Skeletal muscle cell (primary cell): ENCODE measurements at regions not wholly inside any gene's neighbourhood (a gene's known extent, or its start where the extent isn't known, plus 50 kb on each side); places are given as distances from the start of the nearest gene placed in this dataset.
"Not testable (repeated sequence)": the region's sequence is repeated elsewhere in the genome, so short reads cannot be mapped to it uniquely, and the experiment has no call there.

Experiments used
- DNase-seq: peaks from one replicate; pipeline ENCODE4 v3.0.0-alpha.2; 2010; ENCODE audit warnings: low read depth
- H3K4me3 ChIP-seq: 2 replicates; pipeline ENCODE4 v1.5.1; 2011; ENCODE audit warnings: low read depth, mild to moderate bottlenecking, control low read depth, low read length, moderate library complexity

DNA sequence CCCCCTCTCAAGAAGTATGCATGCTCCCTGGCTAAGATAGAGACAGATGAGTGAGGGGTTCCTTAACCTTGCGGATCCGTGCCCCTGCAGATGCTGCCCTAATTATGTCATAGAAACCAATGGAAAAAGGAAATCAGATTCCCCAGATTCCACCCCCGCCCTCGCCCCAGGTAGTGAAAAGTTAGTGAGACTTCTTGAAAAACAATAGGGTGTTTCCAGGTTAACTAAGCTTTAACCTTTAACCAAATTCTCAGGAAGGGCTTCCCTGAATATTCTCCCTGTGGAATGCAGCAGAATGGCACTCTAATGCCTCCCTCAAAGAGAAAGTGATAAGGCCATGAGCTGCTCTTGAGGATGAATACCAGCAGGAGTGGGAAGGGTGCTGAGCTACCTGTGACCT is 116.0 kb upstream of the RANBP3L start:
- no peak for DNase-seq

DNA sequence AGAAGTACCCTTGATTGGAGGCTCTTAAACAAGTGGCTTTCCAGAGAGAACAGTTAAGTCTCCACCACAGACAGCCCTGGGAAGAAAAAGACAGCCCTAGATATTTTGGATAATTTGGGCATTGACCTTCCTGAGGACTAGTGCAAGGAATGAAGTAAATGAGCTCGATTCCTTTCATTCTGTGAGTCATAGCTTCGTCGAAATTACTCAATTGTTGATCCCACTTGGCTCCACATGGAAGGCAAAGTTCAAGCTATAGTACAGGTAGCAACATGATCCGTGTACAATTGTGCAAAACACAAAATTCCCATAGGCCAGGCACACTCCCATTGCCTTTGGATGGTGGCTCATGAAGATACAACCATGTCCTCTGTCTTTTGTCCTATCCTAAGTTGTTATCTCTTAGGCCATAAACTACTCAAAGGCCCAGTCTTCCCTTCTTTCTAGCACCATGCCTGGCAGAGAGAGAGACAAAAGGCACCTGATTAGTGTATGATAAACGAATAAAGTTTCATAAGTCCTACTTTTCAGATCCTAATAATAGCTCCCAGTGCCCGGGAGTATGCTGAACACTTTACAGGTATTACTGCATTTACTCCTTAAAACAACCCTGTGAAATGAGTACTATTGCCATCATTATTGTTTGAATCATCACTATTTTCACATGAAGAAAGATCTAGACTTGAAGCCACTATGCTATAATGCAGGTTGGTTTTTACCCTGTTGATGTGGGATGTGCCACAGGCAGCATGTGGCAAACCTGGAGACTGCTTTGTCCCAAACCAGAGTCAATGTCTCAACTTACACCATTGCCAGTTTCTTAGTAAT is 116.7 kb upstream of the RANBP3L start:
- no peak overlapping the region for H3K4me3 ChIP-seq
- DNase-seq: no peak

More for the DNA sequence above, 116.0 kb upstream of the RANBP3L start:
- H3K4me3 ChIP-seq: no peak overlapping the region

DNA sequence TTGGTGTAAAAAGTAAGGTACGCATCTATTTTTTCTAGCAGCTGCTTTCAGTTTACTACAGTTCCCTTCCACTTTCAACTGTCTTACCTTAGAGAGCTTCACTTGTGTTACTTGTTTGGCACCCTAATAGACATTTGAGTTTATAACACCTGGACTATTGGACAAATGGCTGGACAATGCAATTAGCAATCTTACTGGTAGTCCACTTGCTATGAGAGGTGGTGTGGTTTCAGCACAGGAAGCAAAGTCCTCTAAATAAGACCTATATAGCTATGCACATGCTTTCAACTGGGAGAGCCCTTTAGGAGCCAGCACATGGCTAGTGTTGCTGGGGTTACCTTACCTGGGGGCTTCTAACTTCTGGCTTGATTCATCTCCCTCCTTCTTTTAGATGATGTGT is 119.6 kb upstream of the RANBP3L start:
- H3K4me3 ChIP-seq: no peak overlapping the region
- no peak for DNase-seq

DNA sequence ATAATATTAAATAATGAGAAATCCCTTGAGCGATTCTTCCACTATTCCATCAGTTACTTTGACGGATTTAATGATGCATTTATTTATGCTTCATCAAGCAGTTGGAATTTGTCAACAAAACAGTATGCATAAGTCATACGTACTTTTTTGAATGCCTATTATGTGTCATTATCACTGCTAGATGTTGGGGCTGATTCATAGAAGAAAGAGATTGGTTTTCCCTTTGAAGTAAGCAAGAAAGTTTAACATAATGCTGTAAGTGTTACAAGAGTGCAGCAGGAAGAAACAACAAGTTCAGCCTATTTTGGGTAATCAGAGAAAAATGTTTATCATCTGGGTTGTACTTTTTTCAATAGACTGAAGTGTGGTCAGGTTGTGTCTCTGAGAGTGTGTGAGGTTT is 121.2 kb upstream of the RANBP3L start:
- no peak overlapping the region for H3K4me3 ChIP-seq
- DNase-seq: no peak

DNA sequence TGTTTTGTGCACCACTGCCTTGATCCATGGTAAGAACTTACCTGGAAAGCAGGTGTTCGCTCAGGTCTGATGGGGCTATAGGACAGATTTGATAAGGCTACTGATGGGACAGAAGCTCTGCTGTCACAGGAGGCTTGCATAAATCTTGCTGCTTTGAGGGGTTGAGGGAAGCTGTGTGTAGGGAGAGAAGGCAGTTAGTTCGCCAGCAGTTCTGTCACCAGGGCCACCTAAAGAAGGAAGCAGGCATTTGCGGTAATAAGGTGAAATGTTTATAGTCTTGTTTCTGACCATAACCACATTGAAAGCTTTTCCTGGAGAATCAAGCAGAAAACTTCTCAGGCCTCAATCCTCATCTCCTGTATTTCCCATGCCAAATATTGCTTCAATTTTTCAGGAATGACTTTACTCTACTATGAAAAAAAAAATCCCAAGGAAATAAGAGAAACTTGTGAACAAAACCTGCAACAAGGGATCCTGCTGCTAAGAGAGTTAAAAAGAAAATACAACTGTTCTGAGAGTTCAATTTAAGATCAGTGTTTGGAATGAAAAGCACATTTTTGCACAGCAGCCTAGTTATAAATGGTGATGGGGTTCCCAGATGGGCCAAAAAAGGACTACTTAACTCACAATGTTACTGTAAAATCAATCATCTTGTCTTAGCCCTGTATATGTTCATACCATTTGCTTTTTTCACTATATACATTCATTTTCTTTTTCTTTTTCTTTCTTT is 122.0 kb upstream of the RANBP3L start:
- H3K4me3 ChIP-seq: no peak overlapping the region
- no peak for DNase-seq

DNA sequence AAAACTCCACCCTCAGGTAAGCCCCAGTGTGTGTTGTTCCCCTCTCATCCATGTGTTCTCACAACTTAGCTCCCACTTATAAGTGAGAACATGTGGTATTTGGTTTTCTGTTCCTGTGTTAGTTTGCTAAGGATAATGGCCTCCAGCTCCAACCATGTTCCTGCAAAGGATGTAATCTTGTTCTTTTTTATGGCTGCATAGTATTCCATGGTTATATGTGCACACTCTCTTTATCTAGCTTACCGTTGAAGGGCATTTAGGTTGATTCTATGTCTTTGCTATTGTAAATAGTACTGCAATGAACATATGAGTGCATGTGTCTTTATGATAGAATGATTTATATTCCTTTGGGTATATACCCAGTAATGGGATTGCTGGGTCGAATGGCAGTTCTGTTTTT is 124.4 kb upstream of the RANBP3L start:
- not testable (repeated sequence) for H3K4me3 ChIP-seq, DNase-seq

DNA sequence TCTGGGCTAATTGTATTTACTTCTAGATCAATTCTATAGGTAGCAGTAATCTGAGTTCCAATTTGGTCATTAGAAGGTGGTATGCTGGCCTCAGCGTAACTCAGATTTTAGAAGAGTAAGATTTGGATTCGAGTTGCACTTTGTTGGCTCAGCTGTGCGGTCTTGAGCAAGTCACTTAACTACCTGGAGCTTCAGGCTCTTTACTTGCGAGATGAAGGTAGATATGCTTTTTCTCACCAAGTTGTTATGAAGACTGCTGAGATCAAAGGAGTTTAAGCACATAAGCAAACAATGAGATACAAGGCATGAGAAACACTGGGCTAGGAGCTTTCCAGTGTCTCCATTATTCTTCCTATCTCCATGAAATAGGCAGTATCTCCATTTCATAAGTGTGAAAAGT is 133.8 kb upstream of the RANBP3L start:
- no peak for DNase-seq

DNA sequence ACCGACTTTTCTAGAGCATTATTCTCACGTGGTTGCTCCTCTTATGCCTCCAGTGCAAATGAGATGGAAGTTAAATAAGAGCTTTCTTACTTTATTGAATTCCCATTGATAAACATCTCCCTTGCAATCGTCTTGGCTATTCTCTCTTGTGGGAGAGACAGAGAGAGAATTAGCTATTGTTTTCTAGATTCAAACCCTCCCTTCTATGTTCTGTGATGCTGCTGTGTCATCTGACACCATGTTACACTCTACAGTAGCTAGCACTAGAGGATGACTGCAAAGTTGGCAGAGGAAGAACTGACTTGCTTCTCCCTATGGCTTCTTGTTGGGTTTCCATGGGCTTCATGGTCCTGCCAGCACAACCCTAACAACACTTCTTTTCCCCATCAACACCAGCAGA is 134.6 kb upstream of the RANBP3L start:
- DNase-seq: no peak
- no peak overlapping the region for H3K4me3 ChIP-seq

More for the DNA sequence above, 133.8 kb upstream of the RANBP3L start:
- H3K4me3 ChIP-seq: no peak overlapping the region

DNA sequence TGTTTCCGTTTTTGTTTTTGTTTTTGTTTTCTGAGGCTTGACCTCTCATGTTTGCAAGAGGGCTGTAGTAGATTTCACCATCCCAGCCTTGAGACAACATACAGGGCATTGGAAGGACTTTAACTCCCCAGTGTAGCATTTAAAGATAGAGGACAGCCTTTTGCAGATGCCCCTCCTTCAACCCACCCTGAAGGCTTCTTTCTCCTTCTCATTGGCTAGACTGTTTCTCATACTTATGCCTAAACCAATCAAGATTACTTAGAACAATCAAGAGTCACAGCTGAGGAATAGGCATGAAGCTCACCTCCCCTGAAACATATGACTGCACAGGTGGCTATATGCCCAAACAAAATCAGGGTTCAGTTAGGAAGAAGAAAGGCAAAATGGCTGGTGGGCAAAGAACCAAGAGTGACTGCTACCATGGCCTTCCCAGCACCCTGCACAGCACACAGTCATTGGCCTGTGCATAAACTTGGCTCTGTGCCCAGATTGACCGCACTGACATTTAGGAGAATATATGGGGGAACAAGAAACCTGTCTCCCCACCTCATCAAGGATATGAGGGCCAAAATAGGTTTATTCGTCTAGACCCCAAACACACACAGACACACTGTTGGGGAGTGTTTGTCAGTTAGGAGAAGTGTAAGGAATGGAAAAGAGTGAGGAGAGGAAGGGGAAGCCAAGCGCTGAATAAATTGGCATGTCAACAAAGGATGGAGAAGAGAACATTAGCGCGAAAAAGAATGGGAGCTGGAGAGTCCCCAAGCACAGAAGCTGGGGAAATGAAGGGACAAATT is 137.3 kb upstream of the RANBP3L start:
- no peak overlapping the region for H3K4me3 ChIP-seq
- DNase-seq: no peak

DNA sequence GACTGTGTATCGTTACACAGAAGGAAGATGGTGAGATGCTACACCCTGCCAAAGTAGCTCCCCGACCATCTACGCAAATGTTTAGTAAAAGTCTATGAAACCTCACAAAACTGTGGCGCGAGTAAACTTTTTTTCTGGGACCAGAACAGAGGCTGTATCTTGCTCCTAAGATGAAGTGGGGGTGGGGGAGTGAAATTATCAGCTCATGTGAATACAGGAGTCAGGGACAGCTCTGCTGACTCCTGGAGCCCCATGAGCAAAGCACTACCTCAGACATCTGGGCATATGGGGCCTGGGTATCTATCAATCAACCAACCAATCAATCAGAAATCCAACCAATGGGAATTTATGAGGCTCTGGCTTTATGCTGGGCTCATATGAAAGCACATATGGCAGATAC is 138.6 kb upstream of the RANBP3L start:
- no peak for DNase-seq
- H3K4me3 ChIP-seq: no peak overlapping the region

DNA sequence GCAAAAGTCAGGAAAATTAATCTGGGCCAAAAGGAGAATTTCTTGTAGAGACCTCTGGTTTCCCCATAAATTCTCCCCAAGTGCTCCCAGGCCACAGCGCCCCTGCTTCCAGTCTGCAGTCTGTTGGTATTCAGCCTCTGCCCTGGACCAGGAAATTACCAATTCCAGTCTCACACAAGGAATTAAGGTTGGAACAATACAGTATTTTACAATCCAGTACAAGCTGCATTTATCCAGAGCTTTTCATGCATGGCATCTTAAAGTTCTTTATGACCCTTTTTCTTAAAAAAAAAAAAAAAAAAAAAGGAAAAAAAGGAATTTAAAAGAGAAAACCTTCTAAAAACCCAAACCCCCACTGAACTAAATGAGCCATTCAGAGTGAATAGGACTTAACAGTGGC is 139.6 kb upstream of the RANBP3L start:
- DNase-seq: no peak
- H3K4me3 ChIP-seq: no peak overlapping the region

DNA sequence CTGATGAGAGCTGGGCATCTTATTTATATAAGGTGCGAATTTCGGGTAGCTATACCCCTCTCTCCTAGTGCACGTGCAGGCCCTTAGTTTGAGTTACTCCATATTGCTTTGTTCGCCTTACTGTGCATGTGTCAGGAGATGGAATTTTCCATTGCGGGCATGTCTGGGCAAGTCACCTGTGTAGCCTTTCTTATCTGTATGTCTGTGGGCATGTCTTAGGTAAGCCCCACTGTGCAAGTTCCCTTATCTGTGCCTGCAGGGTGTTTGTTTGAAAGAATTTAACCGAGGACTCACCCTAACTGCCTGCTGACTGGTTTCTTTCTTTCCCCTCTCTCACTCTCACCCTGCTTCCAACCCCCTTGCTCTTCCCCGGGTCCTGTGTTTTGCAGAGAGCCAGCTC is 140.7 kb upstream of the RANBP3L start:
- no peak for DNase-seq
- H3K4me3 ChIP-seq: no peak overlapping the region

DNA sequence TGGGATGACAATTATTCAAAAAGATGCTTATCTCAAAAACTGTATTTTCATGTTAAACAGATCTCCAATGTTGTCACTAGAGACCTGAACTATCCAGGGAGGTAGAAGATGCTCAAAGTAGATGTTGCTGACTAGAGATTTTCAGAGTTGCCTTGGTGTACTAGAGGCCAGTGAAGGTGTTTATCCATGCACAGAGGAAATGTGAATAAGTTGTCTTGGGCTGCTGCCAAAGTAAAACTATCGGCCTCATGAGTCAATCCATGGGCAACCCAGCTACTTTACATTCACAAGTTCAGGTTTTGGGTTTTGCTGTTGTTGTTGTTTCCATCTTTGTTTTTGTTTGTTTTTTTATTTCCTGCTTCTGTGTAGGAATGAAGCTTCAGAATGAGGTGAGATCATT is 141.1 kb upstream of the RANBP3L start:
- H3K4me3 ChIP-seq: no peak overlapping the region
- peak; percentile 27 for DNase-seq

DNA sequence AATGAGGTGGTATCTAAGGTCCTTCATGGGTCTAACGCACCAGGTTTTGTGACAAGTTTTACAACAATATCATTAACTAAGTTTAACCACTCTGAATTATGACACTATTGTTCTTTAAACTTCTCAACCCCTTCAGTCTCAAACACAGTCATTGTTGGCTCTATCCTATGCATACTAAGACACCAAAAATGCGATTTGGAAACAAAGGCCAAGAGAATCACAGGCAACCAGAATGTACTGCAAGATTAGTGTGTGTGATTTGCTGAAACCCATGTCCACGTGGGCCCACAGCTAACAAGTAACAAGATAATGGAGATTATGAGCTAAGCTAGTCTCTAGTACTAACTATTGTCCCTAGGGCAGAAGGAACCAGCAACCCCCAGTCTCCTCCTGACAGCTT is 142.2 kb upstream of the RANBP3L start:
- no peak overlapping the region for H3K4me3 ChIP-seq
- no peak for DNase-seq

DNA sequence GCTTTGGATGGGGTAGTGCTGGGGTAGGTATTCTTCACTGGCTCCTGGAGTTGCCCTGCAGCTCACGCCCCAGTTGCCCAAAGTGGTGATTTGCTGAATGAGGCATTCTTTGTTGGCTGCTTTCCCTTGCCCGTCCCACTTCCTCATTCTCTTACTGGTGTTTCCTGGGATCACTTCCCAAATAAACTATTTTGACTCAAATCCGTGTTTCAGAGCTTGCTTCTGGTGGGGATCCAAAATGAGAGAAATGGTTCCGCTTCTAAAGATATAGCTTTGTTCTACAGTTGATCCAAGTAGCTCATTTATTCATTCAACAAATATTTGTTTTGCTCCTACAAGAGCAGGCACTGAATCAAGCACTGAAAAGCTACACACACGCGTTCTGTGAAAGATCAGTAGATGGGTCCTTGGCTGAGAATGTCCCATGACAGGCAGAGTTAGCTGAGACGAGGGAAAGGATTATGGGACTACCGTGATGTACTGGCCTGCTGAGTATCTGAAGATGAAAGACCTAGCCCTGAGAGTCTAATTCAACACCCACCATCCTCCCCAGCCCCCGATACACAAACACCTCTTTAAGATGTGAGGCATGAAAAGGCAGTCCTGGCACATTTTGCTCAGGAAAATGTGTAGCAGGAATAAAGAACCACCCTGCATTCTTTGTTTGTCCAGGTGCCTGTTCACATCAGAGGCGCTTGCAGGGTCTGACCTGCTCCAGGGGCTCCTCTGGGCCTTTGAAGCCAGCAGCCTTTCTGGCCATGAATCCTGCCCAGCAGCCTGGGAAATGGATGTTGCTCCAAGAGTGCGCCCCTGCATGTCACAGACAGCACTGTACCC is 143.1 kb upstream of the RANBP3L start:
- DNase-seq: no peak
- no peak overlapping the region for H3K4me3 ChIP-seq

DNA sequence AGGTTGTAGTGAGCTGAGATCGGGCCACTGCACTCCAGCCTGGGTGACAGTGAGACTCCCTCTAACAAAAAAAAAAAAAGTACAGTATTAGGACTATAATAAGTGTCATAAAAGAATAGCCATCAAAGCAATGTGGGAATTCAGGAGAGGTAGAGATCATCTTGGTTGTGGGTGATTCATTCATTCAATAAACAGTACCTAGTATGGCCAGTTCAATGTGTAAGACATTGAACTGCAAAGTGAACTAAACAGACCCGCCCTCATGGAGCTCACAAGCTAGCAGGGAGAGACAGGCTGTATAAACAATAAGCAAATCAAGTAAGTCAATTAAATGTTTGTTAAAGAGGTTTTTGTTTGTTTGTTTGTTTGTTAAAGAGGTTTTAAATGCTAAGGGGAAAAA is 146.1 kb upstream of the RANBP3L start:
- no peak for DNase-seq
- no peak overlapping the region for H3K4me3 ChIP-seq

DNA sequence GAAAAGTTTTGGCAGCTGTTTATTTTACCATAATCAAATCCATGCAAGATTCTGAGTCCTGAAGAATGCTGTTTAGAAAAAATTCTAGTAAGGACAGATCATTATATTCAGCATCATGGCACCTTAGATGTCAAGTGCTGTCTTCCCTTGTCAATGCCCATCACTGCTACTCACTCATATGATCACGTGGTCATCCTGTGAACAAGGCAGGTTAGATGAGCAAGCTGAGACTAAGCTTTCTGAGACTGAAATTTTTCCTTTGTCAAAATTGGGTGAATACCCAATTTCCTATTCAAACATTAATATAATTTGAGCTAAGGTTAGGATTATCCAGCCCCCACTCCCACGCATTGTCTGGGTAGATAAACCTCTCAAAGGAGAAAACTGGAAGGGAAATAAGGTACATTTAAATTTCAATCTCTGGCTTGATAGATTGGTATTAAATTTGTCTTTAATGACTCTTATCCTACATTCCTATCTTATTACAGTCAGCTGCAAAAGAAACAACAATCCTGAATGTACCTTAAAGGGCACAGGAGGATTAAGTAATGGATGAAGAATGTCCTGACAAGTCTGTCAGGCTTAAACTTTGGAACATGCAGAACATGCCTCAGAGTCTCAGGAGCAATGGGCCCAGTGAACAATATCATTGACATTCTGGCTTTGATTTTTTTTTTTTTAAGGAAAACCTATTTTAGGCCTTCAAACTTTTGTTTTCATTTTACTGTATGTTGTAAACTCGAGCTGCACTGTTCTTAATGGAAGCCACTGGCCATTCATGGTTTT is 148.7 kb upstream of the RANBP3L start:
- DNase-seq: no peak

DNA sequence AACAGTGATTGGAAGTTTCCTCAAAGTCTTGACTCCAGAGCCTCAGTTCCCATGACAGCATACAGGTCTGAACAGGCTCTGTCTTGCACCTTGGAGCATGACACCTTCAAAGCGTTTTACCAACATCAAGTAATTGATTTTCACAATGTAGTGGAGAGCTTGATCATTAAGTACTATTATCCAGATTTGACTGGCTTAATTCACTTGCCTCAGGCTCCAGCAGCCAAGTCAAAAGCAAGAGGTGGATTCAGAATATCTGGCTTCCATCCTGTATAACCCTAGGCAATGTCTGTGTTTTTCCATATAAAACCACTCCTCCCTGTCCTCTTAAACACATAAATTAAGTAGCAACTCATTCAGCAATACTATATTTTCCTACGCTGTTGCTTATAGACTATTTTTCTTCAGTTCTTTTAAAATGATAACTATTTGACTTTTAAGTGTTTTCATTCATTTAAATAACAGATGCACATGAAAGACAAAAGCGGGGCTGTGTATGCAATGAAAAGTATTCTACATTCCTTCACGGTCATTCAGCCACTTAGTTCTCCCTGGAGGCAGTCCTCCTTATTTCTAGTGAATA is 150.8 kb upstream of the RANBP3L start:
- no peak overlapping the region for H3K4me3 ChIP-seq
- no peak for DNase-seq

More for the DNA sequence above, 148.7 kb upstream of the RANBP3L start:
- H3K4me3 ChIP-seq: no peak overlapping the region
